ENCODE measurements at regions not wholly inside any gene's neighbourhood (a gene's known extent, or its start where the extent isn't known, plus 50 kb on each side); places are given as distances from the start of the nearest gene placed in this dataset.

GRCh38 chr13:58992478-58993042, 1171.2 kb downstream of the DIAPH3 start:
- no peak for TF ChIP-seq POLR2A (IDR thresholded peaks at IDR 0.05)
- TF ChIP-seq CTCF (IDR thresholded peaks at IDR 0.05): no peak
